ENCODE measurements at regions not wholly inside any gene's neighbourhood (a gene's known extent, or its start where the extent isn't known, plus 50 kb on each side); places are given as distances from the start of the nearest gene placed in this dataset.

DNA sequence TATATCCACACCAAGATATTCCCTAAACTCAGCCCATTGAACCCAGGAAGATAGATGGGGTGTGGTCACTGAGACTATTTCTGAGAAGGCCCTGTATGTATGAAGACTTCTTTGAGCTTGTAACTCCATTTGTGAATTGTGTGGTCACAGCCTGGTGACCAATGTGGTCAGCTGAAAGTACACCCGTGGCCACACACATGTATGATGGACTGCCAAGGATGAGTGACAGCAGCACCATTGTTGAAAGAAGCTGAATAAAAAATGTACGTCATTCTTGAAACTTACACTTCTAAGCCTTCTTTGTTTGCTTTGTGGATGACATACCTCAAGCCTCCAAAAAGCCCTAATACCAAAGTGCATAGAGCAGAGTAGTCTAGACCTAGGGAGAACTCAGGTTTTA, 581.4 kb downstream of the RAB28 start:
- POLR2A ChIA-PET: no interaction called here
- TF ChIP-seq ZNF335 (tag by site-specific recombination; conservative IDR thresholded peaks at IDR 0.05) (no peak), ZNF558 (tag by site-specific recombination; IDR thresholded peaks at IDR 0.05) (no peak), ZXDB (tag by site-specific recombination; IDR thresholded peaks at IDR 0.05) (no peak), ZBTB21 (tag by site-specific recombination; IDR thresholded peaks at IDR 0.05) (no peak), EGR2 (tag by site-specific recombination; IDR thresholded peaks at IDR 0.05; ENCODE audit: low read depth) (no peak), ZNF654 (tag by site-specific recombination; IDR thresholded peaks at IDR 0.05; ENCODE audit: low read depth) (no peak), KLF17 (tag by site-specific recombination; IDR thresholded peaks at IDR 0.05) (no peak), ZNF610 (tag by site-specific recombination; IDR thresholded peaks at IDR 0.05; ENCODE audit: borderline replicate concordance) (no peak), ZNF449 (tag by site-specific recombination; IDR thresholded peaks at IDR 0.05) (no peak), ZNF19 (tag by site-specific recombination; IDR thresholded peaks at IDR 0.05; ENCODE audit: low read depth) (no peak), ZNF514 (tag by site-specific recombination; IDR thresholded peaks at IDR 0.05) (no peak), ZNF664 (tag by site-specific recombination; IDR thresholded peaks at IDR 0.05) (no peak), ZNF174 (tag by site-specific recombination; IDR thresholded peaks at IDR 0.05) (no peak), KLF10 (tag by site-specific recombination; IDR thresholded peaks at IDR 0.05) (no peak), ZNF24 (tag by site-specific recombination; IDR thresholded peaks at IDR 0.05) (no peak), GLIS2 (tag by site-specific recombination; IDR thresholded peaks at IDR 0.05) (no peak), ZNF341 (tag by site-specific recombination; IDR thresholded peaks at IDR 0.05; ENCODE audit: low read depth) (no peak), ZBTB7A (tag by site-specific recombination; IDR thresholded peaks at IDR 0.05; ENCODE audit: low read depth) (no peak), ZNF48 (tag by site-specific recombination; IDR thresholded peaks at IDR 0.05) (no peak)
- TF ChIP-seq, protein P1, sequence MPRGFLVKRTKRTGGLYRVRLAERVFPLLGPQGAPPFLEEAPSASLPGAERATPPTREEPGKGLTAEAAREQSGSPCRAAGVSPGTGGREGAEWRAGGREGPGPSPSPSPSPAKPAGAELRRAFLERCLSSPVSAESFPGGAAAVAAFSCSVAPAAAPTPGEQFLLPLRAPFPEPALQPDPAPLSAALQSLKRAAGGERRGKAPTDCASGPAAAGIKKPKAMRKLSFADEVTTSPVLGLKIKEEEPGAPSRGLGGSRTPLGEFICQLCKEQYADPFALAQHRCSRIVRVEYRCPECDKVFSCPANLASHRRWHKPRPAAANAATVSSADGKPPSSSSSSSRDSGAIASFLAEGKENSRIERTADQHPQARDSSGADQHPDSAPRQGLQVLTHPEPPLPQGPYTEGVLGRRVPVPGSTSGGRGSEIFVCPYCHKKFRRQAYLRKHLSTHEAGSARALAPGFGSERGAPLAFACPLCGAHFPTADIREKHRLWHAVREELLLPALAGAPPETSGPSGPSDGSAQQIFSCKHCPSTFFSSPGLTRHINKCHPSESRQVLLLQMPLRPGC (tag by site-specific recombination; IDR thresholded peaks at IDR 0.05): no peak
- no peaks in the 10 kb centered on the region for H3K9me3 ChIP-seq (ENCODE audit: control insufficient read depth, insufficient read depth, low read depth, low read length)
- H3K4me3 ChIP-seq (ENCODE audit: low read depth, low read length): no peak overlapping the region
- CTCF ChIA-PET: interaction anchor here (0.6 kb wide), 1 partner anchor 347 kb away, joined by 3 read pairs; no protein-coding TSS in a partner anchor
- H3K36me3 ChIP-seq (ENCODE audit: control insufficient read depth in 2 of 2, insufficient read depth in 1 of 2, low read length in 2 of 2): no peaks in the 10 kb centered on the region
- H3K27ac ChIP-seq (ENCODE audit: extremely low read depth, low read depth, low read length): no peak overlapping the region
- H3K4me1 ChIP-seq (ENCODE audit: control insufficient read depth, insufficient read depth, low read length): no peaks in the 10 kb centered on the region

GRCh38 chr4:12897954-12898353, 586.2 kb downstream of the RAB28 start:
- Histone ChIP-seq H3K27ac (ENCODE audit: extremely low read depth, low read depth, low read length) (no peak overlapping the region), H3K4me3 (ENCODE audit: low read depth, low read length) (no peak overlapping the region), H3K4me1 (ENCODE audit: control insufficient read depth, insufficient read depth, low read length) (no peaks in the 10 kb centered on the region), H3K9me3 (ENCODE audit: control insufficient read depth, insufficient read depth, low read depth, low read length) (no peaks in the 10 kb centered on the region), H3K36me3 (ENCODE audit: control insufficient read depth in 2 of 2, insufficient read depth in 1 of 2, low read length in 2 of 2) (no peaks in the 10 kb centered on the region)
- ChIA-PET CTCF (no interaction called here), POLR2A (no interaction called here)
- TF ChIP-seq ZNF112 (tag by site-specific recombination; IDR thresholded peaks at IDR 0.05) (no peak), ZNF140 (tag by site-specific recombination; IDR thresholded peaks at IDR 0.05) (no peak), ZNF639 (tag by site-specific recombination; IDR thresholded peaks at IDR 0.05) (no peak), ZNF155 (tag by site-specific recombination; IDR thresholded peaks at IDR 0.05) (no peak), ZBTB49 (tag by site-specific recombination; IDR thresholded peaks at IDR 0.05; ENCODE audit: low read depth) (no peak), ZSCAN30 (tag by site-specific recombination; IDR thresholded peaks at IDR 0.05) (no peak)
- TF ChIP-seq, protein P2, sequence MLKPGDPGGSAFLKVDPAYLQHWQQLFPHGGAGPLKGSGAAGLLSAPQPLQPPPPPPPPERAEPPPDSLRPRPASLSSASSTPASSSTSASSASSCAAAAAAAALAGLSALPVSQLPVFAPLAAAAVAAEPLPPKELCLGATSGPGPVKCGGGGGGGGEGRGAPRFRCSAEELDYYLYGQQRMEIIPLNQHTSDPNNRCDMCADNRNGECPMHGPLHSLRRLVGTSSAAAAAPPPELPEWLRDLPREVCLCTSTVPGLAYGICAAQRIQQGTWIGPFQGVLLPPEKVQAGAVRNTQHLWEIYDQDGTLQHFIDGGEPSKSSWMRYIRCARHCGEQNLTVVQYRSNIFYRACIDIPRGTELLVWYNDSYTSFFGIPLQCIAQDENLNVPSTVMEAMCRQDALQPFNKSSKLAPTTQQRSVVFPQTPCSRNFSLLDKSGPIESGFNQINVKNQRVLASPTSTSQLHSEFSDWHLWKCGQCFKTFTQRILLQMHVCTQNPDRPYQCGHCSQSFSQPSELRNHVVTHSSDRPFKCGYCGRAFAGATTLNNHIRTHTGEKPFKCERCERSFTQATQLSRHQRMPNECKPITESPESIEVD (tag by site-specific recombination; IDR thresholded peaks at IDR 0.05): no peak
